ENCODE measurements at regions not wholly inside any gene's neighbourhood (a gene's known extent, or its start where the extent isn't known, plus 50 kb on each side); places are given as distances from the start of the nearest gene placed in this dataset.
"Not testable (repeated sequence)": the region's sequence is repeated elsewhere in the genome, so short reads cannot be mapped to it uniquely, and the experiment has no call there.

- no peak overlapping the region for H3K4me3 ChIP-seq (ENCODE audit: low read depth in 1 of 2, low read length in 1 of 2)
- no peak overlapping the region for H3K27ac ChIP-seq
- TF ChIP-seq CTCF (IDR thresholded peaks at IDR 0.05), result no peak
- peaks cover 8 to 10% of the 10 kb centered on the region in 2 experiments for H3K4me1 ChIP-seq (ENCODE audit: control insufficient read depth in 1 of 2, insufficient read depth in 1 of 2, low read depth in 1 of 2, low read length in 1 of 2)
- no peaks in the 10 kb centered on the region for H3K9me3 ChIP-seq
- no peaks in the 10 kb centered on the region for H3K36me3 ChIP-seq
- no peaks in the 10 kb centered on the region for H3K27me3 ChIP-seq
Measured at GRCh38 chr22:22121445-22121844, 123.1 kb upstream of the VPREB1 start.

GRCh38 chr22:22120160-22120559 lies 124.4 kb upstream of the VPREB1 start:
- peaks cover 10 to 13% of the 10 kb centered on the region in 2 experiments for H3K4me1 ChIP-seq (ENCODE audit: control insufficient read depth in 1 of 2, insufficient read depth in 1 of 2, low read depth in 1 of 2, low read length in 1 of 2)
- H3K9me3 ChIP-seq, result no peaks in the 10 kb centered on the region
- no peak for TF ChIP-seq CTCF (IDR thresholded peaks at IDR 0.05)
- H3K36me3 ChIP-seq, result no peaks in the 10 kb centered on the region
- no peak overlapping the region for H3K4me3 ChIP-seq (ENCODE audit: low read depth in 1 of 2, low read length in 1 of 2)
- H3K27ac ChIP-seq, result no peak overlapping the region
- no peaks in the 10 kb centered on the region for H3K27me3 ChIP-seq

- Histone ChIP-seq H3K27me3 (no peaks in the 10 kb centered on the region), H3K4me3 (ENCODE audit: low read depth in 1 of 2, low read length in 1 of 2) (no peak overlapping the region), H3K27ac (no peak overlapping the region), H3K9me3 (no peaks in the 10 kb centered on the region), H3K4me1 (ENCODE audit: control insufficient read depth in 1 of 2, insufficient read depth in 1 of 2, low read depth in 1 of 2, low read length in 1 of 2) (peaks cover 10 to 13% of the 10 kb centered on the region in 2 experiments), H3K36me3 (no peaks in the 10 kb centered on the region)
- TF ChIP-seq CTCF (IDR thresholded peaks at IDR 0.05), result no peak
Measured at GRCh38 chr22:22118987-22119386, 125.6 kb upstream of the VPREB1 start.

GRCh38 chr22:22117864-22118544 lies 126.6 kb upstream of the VPREB1 start:
- peak overlapping the region; percentile 77 for H3K27ac ChIP-seq
- H3K4me1 ChIP-seq (ENCODE audit: control insufficient read depth in 1 of 2, insufficient read depth in 1 of 2, low read depth in 1 of 2, low read length in 1 of 2), result peaks cover 19 to 22% of the 10 kb centered on the region in 2 experiments
- not testable (repeated sequence) for H3K9me3 ChIP-seq, H3K27me3 ChIP-seq, H3K36me3 ChIP-seq
- H3K4me3 ChIP-seq (ENCODE audit: low read depth in 1 of 2, low read length in 1 of 2), result peak overlapping the region; percentile 43 to 58

- H3K36me3 ChIP-seq, H3K9me3 ChIP-seq, H3K27me3 ChIP-seq, H3K27ac ChIP-seq: not testable (repeated sequence)
- Histone ChIP-seq H3K4me3 (ENCODE audit: low read depth in 1 of 2, low read length in 1 of 2) (peak overlapping the region; percentile 43 to 58), H3K4me1 (ENCODE audit: control insufficient read depth in 1 of 2, insufficient read depth in 1 of 2, low read depth in 1 of 2, low read length in 1 of 2) (peaks cover 27 to 30% of the 10 kb centered on the region in 2 experiments)
Measured at GRCh38 chr22:22116997-22117770, 127.4 kb upstream of the VPREB1 start.

GRCh38 chr22:22113701-22114100 lies 130.9 kb upstream of the VPREB1 start:
- H3K27ac ChIP-seq, result peak overlapping the region; percentile 71
- H3K27me3 ChIP-seq, result no peaks in the 10 kb centered on the region
- H3K4me3 ChIP-seq (ENCODE audit: low read depth in 1 of 2, low read length in 1 of 2), result no peak overlapping the region
- TF ChIP-seq CTCF (IDR thresholded peaks at IDR 0.05), result no peak
- no peaks in the 10 kb centered on the region for H3K9me3 ChIP-seq
- peaks cover 39 to 42% of the 10 kb centered on the region in 2 experiments for H3K4me1 ChIP-seq (ENCODE audit: control insufficient read depth in 1 of 2, insufficient read depth in 1 of 2, low read depth in 1 of 2, low read length in 1 of 2)
- no peaks in the 10 kb centered on the region for H3K36me3 ChIP-seq

Measured in neutrophil (primary cell).